Hypothalamus (tissue), 51 donors: ENCODE measurements at regions not wholly inside any gene's neighbourhood (a gene's known extent, or its start where the extent isn't known, plus 50 kb on each side); places are given as distances from the start of the nearest gene placed in this dataset.

Experiments used
- DNase-seq, 51 donors: peaks; one replicate each; lab custom pipeline; 2025; lab: John Stamatoyannopoulos, UW

- DNase-seq: no peak
Observed at GRCh38 chr10:125289461-125289860, 129.1 kb upstream of the CTBP2 start.

- DNase-seq: no peak
Observed at GRCh38 chr10:125284875-125285597, 124.7 kb upstream of the CTBP2 start.

GRCh38 chr10:125283836-125284614, 123.7 kb upstream of the CTBP2 start:
- DNase-seq: no peak

GRCh38 chr10:125283191-125283835, 123.0 kb upstream of the CTBP2 start:
- DNase-seq: peak in 4 of 51 donors; percentile 2 to 41 (median 6)

GRCh38 chr10:125281091-125281490, 120.7 kb upstream of the CTBP2 start:
- DNase-seq: no peak

GRCh38 chr10:125276133-125276532, 115.8 kb upstream of the CTBP2 start:
- no peak for DNase-seq

GRCh38 chr10:125274961-125275360, 114.6 kb upstream of the CTBP2 start:
- no peak for DNase-seq

- no peak for DNase-seq
Observed at GRCh38 chr10:125273023-125273422, 112.7 kb upstream of the CTBP2 start.

- no peak for DNase-seq
Observed at GRCh38 chr10:125269716-125270115, 109.4 kb upstream of the CTBP2 start.

- DNase-seq: no peak
Observed at GRCh38 chr10:125266966-125267365, 106.6 kb upstream of the CTBP2 start.

GRCh38 chr10:125266541-125266940, 106.2 kb upstream of the CTBP2 start:
- no peak for DNase-seq

- no peak for DNase-seq
Observed at GRCh38 chr10:125265579-125265955, 105.2 kb upstream of the CTBP2 start.

GRCh38 chr10:125264757-125265578, 104.6 kb upstream of the CTBP2 start:
- no peak for DNase-seq

GRCh38 chr10:125264091-125264490, 103.7 kb upstream of the CTBP2 start:
- DNase-seq: no peak

GRCh38 chr10:125263551-125263950, 103.2 kb upstream of the CTBP2 start:
- no peak for DNase-seq

GRCh38 chr10:125262920-125263319, 102.6 kb upstream of the CTBP2 start:
- no peak for DNase-seq

GRCh38 chr10:125262409-125262808, 102.0 kb upstream of the CTBP2 start:
- DNase-seq: no peak

GRCh38 chr10:125261491-125262186, 101.3 kb upstream of the CTBP2 start:
- DNase-seq: no peak

GRCh38 chr10:125260260-125260659, 99.9 kb upstream of the CTBP2 start:
- DNase-seq: no peak

- DNase-seq: no peak
Observed at GRCh38 chr10:125259651-125260050, 99.3 kb upstream of the CTBP2 start.
